ENCODE measurements at regions not wholly inside any gene's neighbourhood (a gene's known extent, or its start where the extent isn't known, plus 50 kb on each side); places are given as distances from the start of the nearest gene placed in this dataset.

- TF ChIP-seq, protein P1, sequence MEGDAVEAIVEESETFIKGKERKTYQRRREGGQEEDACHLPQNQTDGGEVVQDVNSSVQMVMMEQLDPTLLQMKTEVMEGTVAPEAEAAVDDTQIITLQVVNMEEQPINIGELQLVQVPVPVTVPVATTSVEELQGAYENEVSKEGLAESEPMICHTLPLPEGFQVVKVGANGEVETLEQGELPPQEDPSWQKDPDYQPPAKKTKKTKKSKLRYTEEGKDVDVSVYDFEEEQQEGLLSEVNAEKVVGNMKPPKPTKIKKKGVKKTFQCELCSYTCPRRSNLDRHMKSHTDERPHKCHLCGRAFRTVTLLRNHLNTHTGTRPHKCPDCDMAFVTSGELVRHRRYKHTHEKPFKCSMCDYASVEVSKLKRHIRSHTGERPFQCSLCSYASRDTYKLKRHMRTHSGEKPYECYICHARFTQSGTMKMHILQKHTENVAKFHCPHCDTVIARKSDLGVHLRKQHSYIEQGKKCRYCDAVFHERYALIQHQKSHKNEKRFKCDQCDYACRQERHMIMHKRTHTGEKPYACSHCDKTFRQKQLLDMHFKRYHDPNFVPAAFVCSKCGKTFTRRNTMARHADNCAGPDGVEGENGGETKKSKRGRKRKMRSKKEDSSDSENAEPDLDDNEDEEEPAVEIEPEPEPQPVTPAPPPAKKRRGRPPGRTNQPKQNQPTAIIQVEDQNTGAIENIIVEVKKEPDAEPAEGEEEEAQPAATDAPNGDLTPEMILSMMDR (conservative IDR thresholded peaks at IDR 0.05; ENCODE audit: low read depth, low read length) = no peak
- DNase-seq (ENCODE audit: low read depth) = no peak
- no peak overlapping the region for H3K4me3 ChIP-seq (ENCODE audit: low read length)
Observed at GRCh38 chr10:7507887-7508726, 97.3 kb upstream of the SFMBT2 start.

GRCh38 chr10:7506571-7506970, 95.7 kb upstream of the SFMBT2 start:
- TF ChIP-seq, protein P1 (conservative IDR thresholded peaks at IDR 0.05; ENCODE audit: low read depth, low read length) = no peak
- DNase-seq (ENCODE audit: low read depth) = no peak
- no peak overlapping the region for H3K4me3 ChIP-seq (ENCODE audit: low read length)

GRCh38 chr10:7505196-7505595, 94.4 kb upstream of the SFMBT2 start:
- no peak overlapping the region for H3K4me3 ChIP-seq (ENCODE audit: low read length)
- no peak for DNase-seq (ENCODE audit: low read depth)
- TF ChIP-seq, protein P1 (conservative IDR thresholded peaks at IDR 0.05; ENCODE audit: low read depth, low read length) = no peak

- H3K4me3 ChIP-seq (ENCODE audit: low read length) = no peak overlapping the region
- TF ChIP-seq, protein P1 (conservative IDR thresholded peaks at IDR 0.05; ENCODE audit: low read depth, low read length) = no peak
- no peak for DNase-seq (ENCODE audit: low read depth)
Observed at GRCh38 chr10:7503190-7503589, 92.4 kb upstream of the SFMBT2 start.

DNA sequence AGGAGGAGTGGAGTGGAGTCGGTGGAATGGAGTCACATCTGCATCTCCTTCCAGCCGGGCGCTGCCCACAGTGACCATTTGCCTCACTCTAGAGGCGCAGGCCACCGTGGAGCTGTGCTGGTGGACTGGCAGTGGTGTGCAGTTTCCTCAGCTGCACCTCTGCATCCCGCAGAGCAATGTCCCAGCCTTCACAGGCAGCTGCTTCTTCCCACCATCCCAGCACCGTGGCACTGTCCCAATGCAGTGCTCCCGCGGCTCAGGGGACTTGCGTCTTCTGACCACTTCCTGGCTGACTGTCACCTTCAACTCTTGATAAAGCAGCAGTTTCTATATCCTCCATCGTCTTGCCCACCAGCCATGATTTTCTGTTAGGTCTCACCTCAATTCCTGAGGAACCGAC, 90.3 kb upstream of the SFMBT2 start:
- TF ChIP-seq, protein P1 (conservative IDR thresholded peaks at IDR 0.05; ENCODE audit: low read depth, low read length) = no peak
- H3K4me3 ChIP-seq (ENCODE audit: low read length) = no peak overlapping the region
- DNase-seq (ENCODE audit: low read depth) = no peak

GRCh38 chr10:7498111-7498510, 87.3 kb upstream of the SFMBT2 start:
- DNase-seq (ENCODE audit: low read depth) = no peak
- TF ChIP-seq, protein P1 (conservative IDR thresholded peaks at IDR 0.05; ENCODE audit: low read depth, low read length) = no peak
- H3K4me3 ChIP-seq (ENCODE audit: low read length) = no peak overlapping the region

- DNase-seq (ENCODE audit: low read depth) = no peak
- no peak overlapping the region for H3K4me3 ChIP-seq (ENCODE audit: low read length)
- TF ChIP-seq, protein P1 (conservative IDR thresholded peaks at IDR 0.05; ENCODE audit: low read depth, low read length) = no peak
Observed at GRCh38 chr10:7493996-7494395, 83.2 kb upstream of the SFMBT2 start.

All from retinal pigment epithelial cell (primary cell).